ENCODE measurements at regions not wholly inside any gene's neighbourhood (a gene's known extent, or its start where the extent isn't known, plus 50 kb on each side); places are given as distances from the start of the nearest gene placed in this dataset.
"Not testable (repeated sequence)": the region's sequence is repeated elsewhere in the genome, so short reads cannot be mapped to it uniquely, and the experiment has no call there.

DNA sequence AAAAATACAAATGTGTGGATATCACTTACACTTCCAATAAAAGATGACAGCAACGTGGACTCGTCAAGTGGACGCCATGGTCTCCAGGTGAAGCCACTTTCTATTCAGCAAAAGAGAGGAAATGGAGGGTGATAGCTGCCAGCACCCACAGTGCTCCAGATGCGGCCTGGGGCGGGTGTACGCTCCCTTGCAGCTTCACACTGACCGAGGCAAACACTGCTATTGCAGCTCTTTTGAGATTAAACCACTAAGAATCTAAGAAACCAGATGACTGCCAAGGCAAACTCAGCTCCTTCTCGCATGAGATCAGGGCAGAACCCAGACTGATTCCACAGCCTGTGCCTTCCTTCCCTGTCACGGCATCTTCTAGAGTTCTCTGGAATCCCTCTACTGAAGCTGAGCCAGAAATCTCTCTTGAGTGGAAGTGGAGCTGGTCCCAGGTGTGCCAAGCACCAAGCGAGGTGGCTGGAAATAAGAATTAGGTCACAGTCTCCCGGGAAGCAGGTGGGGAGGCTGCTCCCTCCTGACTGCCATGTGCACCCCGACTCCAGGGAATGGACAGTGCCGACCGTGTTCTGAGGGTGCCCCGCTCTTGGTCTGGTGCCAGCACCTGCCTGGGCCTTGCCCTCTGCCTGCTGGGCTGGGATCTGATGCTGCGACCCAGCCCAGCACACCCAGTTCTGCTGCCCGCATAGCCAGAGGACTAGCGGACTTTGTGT, 90.1 kb upstream of the AFDN start:
- DNase-seq: no peak

GRCh38 chr6:167737205-167737830, 89.4 kb upstream of the AFDN start:
- no peak for DNase-seq

GRCh38 chr6:167738386-167738785, 88.3 kb upstream of the AFDN start:
- no peak for DNase-seq

DNA sequence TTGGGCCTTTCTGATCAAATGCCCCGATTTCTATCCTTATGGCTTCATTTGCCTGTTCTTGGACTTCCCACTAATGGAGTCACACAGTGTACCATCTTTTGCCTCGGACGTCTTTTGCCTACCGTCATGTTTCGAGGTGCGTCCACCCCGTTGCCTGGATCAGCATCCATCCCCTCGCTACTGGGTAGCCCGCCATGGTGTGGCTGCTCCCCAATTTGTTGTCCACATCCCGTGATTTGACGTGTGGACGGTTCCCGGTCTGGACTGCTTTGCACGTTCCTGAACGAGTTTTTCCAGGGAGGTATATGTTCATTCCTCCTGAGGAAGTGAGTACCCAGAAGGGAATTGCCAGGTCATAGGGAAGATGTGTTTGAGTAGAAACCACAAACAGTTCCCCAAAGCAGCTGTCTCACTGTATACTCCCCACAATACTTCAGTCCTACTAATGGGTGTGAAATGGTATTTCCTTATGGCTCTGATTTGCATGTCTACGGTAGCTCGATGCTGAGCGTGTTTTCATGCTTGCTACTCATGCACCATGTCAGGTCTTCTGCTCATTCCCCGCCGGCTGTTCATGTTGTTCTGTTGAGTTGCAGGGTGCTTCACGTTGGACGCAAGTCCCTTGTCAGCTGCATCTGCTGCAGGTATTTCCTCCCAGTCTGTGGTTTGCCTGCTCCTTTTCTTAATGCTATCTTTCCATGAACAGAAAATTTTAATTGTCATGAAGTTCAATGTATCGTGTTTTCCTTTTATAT, 86.8 kb upstream of the AFDN start:
- no peak for DNase-seq

GRCh38 chr6:167742719-167743303, 83.9 kb upstream of the AFDN start:
- DNase-seq: no peak

GRCh38 chr6:167744681-167745669, 81.7 kb upstream of the AFDN start:
- no peak for DNase-seq

- no peak for DNase-seq
Observed at GRCh38 chr6:167745670-167746389, 80.9 kb upstream of the AFDN start.

DNA sequence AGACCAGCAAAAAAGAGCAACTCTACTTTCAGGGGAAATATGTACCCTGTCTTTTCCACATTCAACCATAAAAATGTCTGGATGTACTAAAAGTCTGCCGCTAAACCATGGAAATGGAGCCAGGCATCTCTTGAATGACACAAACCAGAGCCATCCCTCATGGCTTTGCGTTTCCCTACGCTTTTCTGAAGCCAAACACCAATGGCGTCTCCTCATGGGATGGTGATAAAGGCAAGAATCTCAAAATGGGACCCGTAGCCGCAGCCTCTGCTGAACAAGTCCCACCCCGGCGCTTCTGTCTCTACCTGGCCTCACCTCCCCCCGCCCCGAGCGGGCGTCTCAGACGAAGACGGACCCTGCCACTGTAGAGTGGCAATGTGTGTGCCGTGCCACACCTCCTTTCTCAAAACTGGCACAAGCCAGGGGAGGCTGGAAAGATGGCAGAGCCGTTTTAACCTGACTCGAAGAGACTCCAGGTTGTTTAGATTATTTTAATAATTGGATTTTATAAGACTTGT, 80.3 kb upstream of the AFDN start:
- no peak for DNase-seq

GRCh38 chr6:167746975-167747374, 79.7 kb upstream of the AFDN start:
- no peak for DNase-seq

- no peak for DNase-seq
Observed at GRCh38 chr6:167747645-167748044, 79.1 kb upstream of the AFDN start.

- no peak for DNase-seq
Observed at GRCh38 chr6:167748046-167748445, 78.7 kb upstream of the AFDN start.

DNA sequence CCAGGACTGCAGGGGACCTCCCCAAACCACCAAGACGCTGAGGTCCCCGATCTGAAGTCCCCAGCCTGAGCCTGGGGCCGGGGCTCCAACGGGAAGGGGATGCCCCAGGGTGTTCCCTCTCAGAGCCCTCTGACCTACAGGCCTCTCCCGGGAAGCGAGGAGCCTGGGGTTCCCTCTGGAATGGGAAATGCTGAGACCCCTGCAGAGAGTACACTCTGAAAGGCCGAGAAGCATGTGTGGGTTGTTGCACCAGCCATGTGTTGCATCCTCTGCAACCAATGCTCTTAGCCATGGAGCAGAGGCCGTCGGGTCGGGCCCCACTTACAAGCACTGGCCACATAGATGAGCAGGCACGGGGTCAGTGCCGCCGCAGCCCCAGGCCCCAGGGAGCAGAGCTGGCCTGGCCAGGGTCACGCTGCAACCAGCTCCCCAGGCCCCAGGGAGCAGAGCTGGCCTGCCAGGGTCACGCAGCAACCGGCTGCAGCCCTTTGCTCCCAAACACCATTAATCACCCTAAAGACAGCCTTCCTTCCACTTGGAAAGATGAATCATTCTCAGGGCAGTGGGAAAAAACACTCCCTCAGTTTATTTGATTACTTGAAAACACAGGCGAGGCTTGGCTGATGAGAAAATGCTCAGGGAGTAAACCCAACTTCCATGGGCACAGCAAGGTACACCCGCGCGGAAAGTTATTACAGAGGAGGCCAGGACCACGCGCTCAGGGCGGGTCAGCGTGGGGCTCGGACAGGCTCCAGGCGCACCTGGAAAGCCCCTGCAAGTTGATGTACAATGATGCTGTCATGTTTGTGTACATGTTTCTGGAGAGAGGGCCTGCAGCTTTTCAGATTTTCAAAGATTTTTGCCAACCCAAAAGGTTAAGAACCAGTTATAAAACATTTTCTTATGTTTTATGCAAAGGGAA, 78.0 kb upstream of the AFDN start:
- no peak for DNase-seq

GRCh38 chr6:167750956-167751358, 75.8 kb upstream of the AFDN start:
- DNase-seq: no peak

GRCh38 chr6:167751579-167752115, 75.1 kb upstream of the AFDN start:
- no peak for DNase-seq

DNA sequence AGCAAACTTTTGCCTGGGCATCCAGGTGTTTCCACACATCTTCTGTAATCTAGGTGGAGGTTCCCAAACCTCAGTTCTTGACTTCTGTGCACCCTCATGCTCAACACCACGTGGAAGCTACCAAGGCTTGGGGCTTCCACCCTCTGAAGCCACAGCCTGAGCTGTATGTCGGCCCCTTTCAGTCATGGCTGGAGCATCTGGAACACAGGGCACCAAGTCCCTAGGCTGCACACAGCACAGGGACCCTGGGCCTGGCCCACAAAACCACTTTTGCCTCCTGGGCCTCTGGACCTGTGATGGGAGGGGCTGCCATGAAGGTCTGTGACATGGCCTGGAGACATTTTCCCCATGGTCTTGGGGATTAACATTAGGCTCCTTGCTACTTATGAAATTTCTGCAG, 73.4 kb upstream of the AFDN start:
- not testable (repeated sequence) for DNase-seq

GRCh38 chr6:167754691-167755090, 72.0 kb upstream of the AFDN start:
- no peak for DNase-seq

GRCh38 chr6:167755461-167755860, 71.2 kb upstream of the AFDN start:
- no peak for DNase-seq

DNA sequence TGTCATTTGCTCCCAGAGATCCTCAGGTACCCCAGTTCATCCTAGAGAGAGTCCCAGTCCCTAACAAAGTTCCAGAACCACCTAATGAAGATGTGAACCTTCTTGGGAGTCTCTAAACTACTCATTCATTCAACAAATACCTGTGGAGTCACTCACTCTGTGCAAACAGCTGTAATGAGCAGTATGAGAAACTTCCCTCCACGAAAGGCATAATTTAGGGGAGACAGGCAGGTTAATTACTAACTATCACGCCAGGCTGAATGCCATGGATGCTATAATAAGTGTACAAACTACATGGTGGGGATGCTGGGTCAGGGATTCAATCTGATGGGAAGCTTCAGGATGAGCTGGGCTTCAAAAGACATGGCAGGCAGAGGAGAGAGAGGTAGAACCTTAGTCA, 70.1 kb upstream of the AFDN start:
- DNase-seq: no peak

DNA sequence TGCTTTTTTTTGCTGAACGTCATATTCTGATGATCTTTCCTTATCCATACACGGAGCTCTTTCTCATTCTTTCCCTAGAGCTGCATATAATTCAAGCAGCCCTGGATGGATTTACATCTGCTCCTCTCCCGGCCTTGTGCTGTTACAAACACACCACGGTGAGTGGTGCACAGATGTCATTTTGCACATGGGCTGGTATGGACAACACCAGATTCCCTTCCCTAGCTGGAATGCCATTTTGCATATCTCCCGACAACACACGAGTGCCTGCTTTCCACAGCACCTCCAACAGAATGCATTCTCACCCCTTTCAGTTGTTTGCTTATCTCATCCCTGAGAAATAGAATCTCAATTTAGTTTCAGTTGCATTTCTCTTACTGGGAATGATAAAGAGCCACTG, 69.5 kb upstream of the AFDN start:
- DNase-seq: no peak

DNA sequence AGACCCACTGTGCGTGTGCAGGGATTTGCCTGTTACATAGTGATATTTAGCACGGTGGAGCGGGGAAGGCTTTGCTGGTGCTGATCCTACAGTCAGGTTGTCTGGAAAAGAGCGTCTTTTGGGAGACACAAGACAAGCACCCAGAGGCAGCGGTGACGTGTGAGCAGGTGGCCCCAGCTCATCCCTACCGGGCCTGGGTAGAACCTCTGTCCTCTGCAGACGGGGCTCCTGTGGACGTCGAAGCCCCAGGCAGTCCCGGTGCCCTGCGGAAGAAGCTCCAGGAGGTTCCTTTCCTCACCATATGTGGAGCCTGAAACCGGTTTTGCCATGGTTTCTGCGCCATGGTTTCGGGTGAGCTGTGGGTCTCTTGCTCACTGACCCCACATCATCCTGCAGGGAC, 68.9 kb upstream of the AFDN start:
- DNase-seq: no peak
